B cell (primary cell): ENCODE measurements at regions not wholly inside any gene's neighbourhood (a gene's known extent, or its start where the extent isn't known, plus 50 kb on each side); places are given as distances from the start of the nearest gene placed in this dataset.

Experiments
- ATAC-seq: fragments of 200-7000 bp; cut with Tn5 transposase; one replicate; pipeline ENCODE4 v1.10.0; 2021; ENCODE audit warnings: low read depth, mild to moderate bottlenecking, moderate number of reproducible peaks, moderate library complexity
- CTCF ChIA-PET: fragments of 350-600 bp; sonication (Branson Sonifier 250); formaldehyde crosslinking; loops from one replicate; lab custom pipeline; 2021; ENCODE audit warnings: antibody characterized with exemption, inconsistent platforms; lab: Charles Lee
- POLR2A ChIA-PET: fragments of 350-600 bp; sonication (Branson Sonifier 250); formaldehyde crosslinking; loops from one replicate; lab custom pipeline; 2021; ENCODE audit warnings: antibody characterized with exemption; lab: Charles Lee
- DNase-seq: peaks from one replicate; pipeline ENCODE4 v3.0.0; 2013
- H2AFZ ChIP-seq: 2 replicates; pipeline ENCODE4 v1.6.1; 2012; ENCODE audit warnings: mild to moderate bottlenecking, low read depth, low read length; ENCODE audit not compliant: insufficient read depth, poor library complexity, severe bottlenecking
- H3K27ac ChIP-seq, 2 donors: 1 replicate in 1 of 2; 2 replicates in 1 of 2; pipeline ENCODE4 v1.5.1; 2012 to 2013; ENCODE audit warnings: low read length in 2 of 2, mild to moderate bottlenecking in 2 of 2, moderate library complexity in 1 of 2
- H3K27me3 ChIP-seq, 4 experiments: fragments of 200-600 bp in 1 of 4; sonication (generic) in 1 of 4; replicated peaks in 1 of 4; 1 replicate in 2 of 4; 2 replicates in 2 of 4; pipeline versions ENCODE4 v1.6.1 to v1.7.0; 2013 to 2016; ENCODE audit warnings: low read length in 3 of 4, mild to moderate bottlenecking in 2 of 4, mixed read lengths in 1 of 4, moderate library complexity in 1 of 4; ENCODE audit not compliant: insufficient read depth in 4 of 4, control insufficient read depth in 3 of 4; ENCODE audit errors: control extremely low read depth in 1 of 4
- H3K36me3 ChIP-seq, 2 experiments: replicated peaks in 1 of 2; 1 replicate in 1 of 2; 2 replicates in 1 of 2; pipeline versions ENCODE4 v1.6.1 to v1.7.1; 2013; ENCODE audit warnings: low read length in 1 of 2; ENCODE audit not compliant: insufficient read depth in 2 of 2, control insufficient read depth in 1 of 2; ENCODE audit errors: control extremely low read depth in 1 of 2, extremely low read depth in 1 of 2
- H3K4me1 ChIP-seq, 2 donors: fragments of 200-600 bp in 1 of 2; sonication (generic) in 1 of 2; 1 replicate in 1 of 2; 2 replicates in 1 of 2; pipeline versions ENCODE4 v1.5.1 to v1.6.1; 2013 to 2017; ENCODE audit warnings: low read length in 2 of 2; ENCODE audit not compliant: control insufficient read depth in 2 of 2, insufficient read depth in 2 of 2
- H3K4me2 ChIP-seq: replicated peaks from 2 replicates; pipeline ENCODE3; 2012; ENCODE audit warnings: mild to moderate bottlenecking, low read depth, low read length; ENCODE audit not compliant: poor library complexity, severe bottlenecking
- H3K4me3 ChIP-seq, 5 experiments: fragments of 200-600 bp in 1 of 5; sonication (generic) in 1 of 5; 1 replicate in 3 of 5; 2 replicates in 2 of 5; pipeline versions ENCODE4 v1.5.1 to v1.7.0; 2011 to 2016; ENCODE audit warnings: low read length in 4 of 5, mild to moderate bottlenecking in 4 of 5, low read depth in 2 of 5, control low read depth in 1 of 5, moderate library complexity in 1 of 5; ENCODE audit not compliant: insufficient read depth in 1 of 5; ENCODE audit errors: control extremely low read depth in 1 of 5, extremely low read depth in 1 of 5
- H3K79me2 ChIP-seq: fragments of 200-600 bp; sonication (generic); one replicate; pipeline ENCODE4 v1.6.0; 2016; ENCODE audit warnings: low read length; ENCODE audit not compliant: control insufficient read depth, insufficient read depth
- H3K9ac ChIP-seq: fragments of 200-600 bp; sonication (generic); 2 replicates; pipeline ENCODE4 v1.6.1; 2017; ENCODE audit warnings: mild to moderate bottlenecking, low read length, moderate library complexity
- H3K9me3 ChIP-seq, 3 donors: one replicate each; pipeline versions ENCODE4 v1.6.1 to v1.7.1; 2013; ENCODE audit warnings: low read length in 2 of 3; ENCODE audit not compliant: control insufficient read depth in 2 of 3, insufficient read depth in 1 of 3; ENCODE audit errors: control extremely low read depth in 1 of 3
- H4K20me1 ChIP-seq: 2 replicates; pipeline ENCODE4 v1.6.0; 2012; ENCODE audit warnings: mild to moderate bottlenecking, low read length; ENCODE audit not compliant: insufficient read depth, control insufficient read depth, poor library complexity, severe bottlenecking
- H3K27ac Mint-ChIP-seq: one replicate; pipeline ENCODE4 v1.8.0; 2021; ENCODE audit warnings: mixed read lengths
- H3K27me3 Mint-ChIP-seq: one replicate; pipeline ENCODE4 v1.8.0; 2021; ENCODE audit warnings: mixed read lengths
- H3K4me1 Mint-ChIP-seq: one replicate; pipeline ENCODE4 v1.8.0; 2021; ENCODE audit warnings: mixed read lengths
- H3K4me3 Mint-ChIP-seq: one replicate; pipeline ENCODE4 v1.8.0; 2021; ENCODE audit warnings: mixed read lengths
- H3K9me3 Mint-ChIP-seq: one replicate; pipeline ENCODE4 v1.8.0; 2022; ENCODE audit warnings: mixed read lengths; ENCODE audit not compliant: insufficient read depth
- EZH2 ChIP-seq: IDR thresholded peaks from 2 replicates; pipeline ENCODE4 v1.6.1; 2012; ENCODE audit warnings: borderline replicate concordance, low read depth, mild to moderate bottlenecking, moderate library complexity, low read length; ENCODE audit not compliant: insufficient read depth, poor library complexity, severe bottlenecking
- WGBS: methylation state at CpG from one replicate; pipeline ENCODE4 v1.1.5; 2013; ENCODE audit warnings: missing lambda C conversion rate; ENCODE audit not compliant: insufficient coverage; 5-methylcytosine and 5-hydroxymethylcytosine counted together
- intact Hi-C: fragments of 100-400 bp; cut with micrococcal nuclease; formaldehyde crosslinking; loops from one replicate; pipeline ENCODE4 v1.10.0; 2022
- TF ChIP-seq, protein P1 (sequence below): fragments of 200-600 bp; IDR thresholded peaks from one replicate; pipeline ENCODE4 v1.8.0; 2022; ENCODE audit warnings: antibody characterized with exemption, mild to moderate bottlenecking

DNA sequence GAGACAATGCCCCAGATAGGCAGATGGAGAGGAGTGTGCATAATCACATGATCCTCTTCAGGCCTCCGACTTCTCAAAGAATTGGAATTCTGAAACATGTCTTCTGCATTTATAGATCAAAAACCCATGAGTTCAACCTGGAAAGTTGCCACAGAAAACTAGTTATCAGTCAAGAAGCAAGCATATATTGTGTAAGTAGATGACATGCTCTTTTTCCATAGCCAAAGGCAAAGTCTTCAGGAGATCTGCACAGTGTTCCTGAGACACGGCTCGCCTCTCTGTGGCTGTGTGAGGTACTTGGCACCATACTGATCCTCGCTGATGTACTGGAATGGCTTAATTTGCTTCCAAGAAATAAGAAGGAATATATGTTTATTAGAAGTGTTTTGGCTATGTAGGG is 213.5 kb upstream of the MKI67 start:
- H3K27me3 Mint-ChIP-seq: peaks cover 3% of the 10 kb centered on the region
- no peak overlapping the region for H3K4me3 ChIP-seq
- ATAC-seq (no peak), DNase-seq (no peak)
- WGBS: 85% methylated on average over 3 of the region's 4 CpGs
- no peak overlapping the region for H3K9ac ChIP-seq
- no peaks in the 10 kb centered on the region for H3K9me3 ChIP-seq
- TF ChIP-seq, protein P1, sequence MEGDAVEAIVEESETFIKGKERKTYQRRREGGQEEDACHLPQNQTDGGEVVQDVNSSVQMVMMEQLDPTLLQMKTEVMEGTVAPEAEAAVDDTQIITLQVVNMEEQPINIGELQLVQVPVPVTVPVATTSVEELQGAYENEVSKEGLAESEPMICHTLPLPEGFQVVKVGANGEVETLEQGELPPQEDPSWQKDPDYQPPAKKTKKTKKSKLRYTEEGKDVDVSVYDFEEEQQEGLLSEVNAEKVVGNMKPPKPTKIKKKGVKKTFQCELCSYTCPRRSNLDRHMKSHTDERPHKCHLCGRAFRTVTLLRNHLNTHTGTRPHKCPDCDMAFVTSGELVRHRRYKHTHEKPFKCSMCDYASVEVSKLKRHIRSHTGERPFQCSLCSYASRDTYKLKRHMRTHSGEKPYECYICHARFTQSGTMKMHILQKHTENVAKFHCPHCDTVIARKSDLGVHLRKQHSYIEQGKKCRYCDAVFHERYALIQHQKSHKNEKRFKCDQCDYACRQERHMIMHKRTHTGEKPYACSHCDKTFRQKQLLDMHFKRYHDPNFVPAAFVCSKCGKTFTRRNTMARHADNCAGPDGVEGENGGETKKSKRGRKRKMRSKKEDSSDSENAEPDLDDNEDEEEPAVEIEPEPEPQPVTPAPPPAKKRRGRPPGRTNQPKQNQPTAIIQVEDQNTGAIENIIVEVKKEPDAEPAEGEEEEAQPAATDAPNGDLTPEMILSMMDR: no peak
- no peak for TF ChIP-seq EZH2
- no peak overlapping the region for H2AFZ ChIP-seq
- no peaks in the 10 kb centered on the region for H4K20me1 ChIP-seq
- no peaks in the 10 kb centered on the region for H3K36me3 ChIP-seq
- intact Hi-C loops: no loop called here
- H3K27ac Mint-ChIP-seq: no peak overlapping the region
- no peaks in the 10 kb centered on the region for H3K4me1 ChIP-seq
- ChIA-PET CTCF (no interaction called here), POLR2A (no interaction called here)
- H3K9me3 Mint-ChIP-seq: no peaks in the 10 kb centered on the region
- no peaks in the 10 kb centered on the region for H3K4me1 Mint-ChIP-seq
- H3K4me2 ChIP-seq: no peak overlapping the region
- no peak overlapping the region for H3K27ac ChIP-seq
- H3K79me2 ChIP-seq: no peaks in the 10 kb centered on the region
- no peak overlapping the region for H3K4me3 Mint-ChIP-seq
- no peaks in the 10 kb centered on the region for H3K27me3 ChIP-seq

DNA sequence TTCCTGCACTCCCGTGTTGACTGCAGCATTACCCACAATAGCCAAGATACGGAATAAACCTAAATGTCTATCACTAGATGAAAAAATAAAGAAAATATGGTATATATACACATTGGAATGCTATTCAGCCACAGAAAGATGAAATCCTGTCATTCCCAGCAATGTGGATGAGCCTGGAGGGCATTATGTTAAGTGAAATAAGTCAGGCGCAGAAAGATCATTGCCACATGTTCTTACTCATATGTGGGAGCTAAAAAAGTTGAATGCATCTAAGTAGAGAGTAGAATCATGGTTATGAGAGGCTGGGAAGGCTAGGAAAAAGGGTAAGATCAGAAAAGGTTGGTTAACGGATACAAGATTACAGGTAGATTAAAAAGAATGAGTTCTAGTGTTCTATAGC is 219.1 kb upstream of the MKI67 start:
- TF ChIP-seq, protein P1: no peak
- TF ChIP-seq EZH2: no peak
- DNase-seq: no peak
- Mint-ChIP-seq H3K4me3 (no peak overlapping the region), H3K27ac (no peak overlapping the region), H3K9me3 (no peaks in the 10 kb centered on the region), H3K27me3 (no peaks in the 10 kb centered on the region), H3K4me1 (no peaks in the 10 kb centered on the region)
- no peaks in the 10 kb centered on the region for H3K4me1 ChIP-seq
- H3K27me3 ChIP-seq: no peaks in the 10 kb centered on the region
- WGBS: 93% methylated on average over 2 of the region's 4 CpGs
- no peaks in the 10 kb centered on the region for H3K36me3 ChIP-seq
- no peak overlapping the region for H3K4me2 ChIP-seq
- no peaks in the 10 kb centered on the region for H3K9me3 ChIP-seq
- ChIA-PET POLR2A (no interaction called here), CTCF (no interaction called here)
- H3K9ac ChIP-seq: no peak overlapping the region
- intact Hi-C loops: no loop called here
- no peaks in the 10 kb centered on the region for H4K20me1 ChIP-seq
- H2AFZ ChIP-seq: no peak overlapping the region
- H3K27ac ChIP-seq: no peak overlapping the region
- no peaks in the 10 kb centered on the region for H3K79me2 ChIP-seq
- H3K4me3 ChIP-seq: no peak overlapping the region
- no peak for ATAC-seq
